ENCODE measurements at regions not wholly inside any gene's neighbourhood (a gene's known extent, or its start where the extent isn't known, plus 50 kb on each side); places are given as distances from the start of the nearest gene placed in this dataset.

GRCh38 chr4:108240366-108240765 is 71.6 kb upstream of the LEF1 start:
- Histone ChIP-seq H3K27me3 (replicated peaks; ENCODE audit: insufficient read depth, low read length) (no peaks in the 10 kb centered on the region), H3K79me2 (ENCODE audit: low read length) (no peaks in the 10 kb centered on the region), H3K4me3 (ENCODE audit: low read length) (no peak overlapping the region), H3K9me2 (replicated peaks; ENCODE audit: insufficient read depth, low read length) (no peaks in the 10 kb centered on the region), H2AFZ (ENCODE audit: low read length) (no peak overlapping the region), H3K27ac (ENCODE audit: low read length) (no peak overlapping the region), H3F3A (ENCODE audit: insufficient read depth, low read length) (no peaks in the 10 kb centered on the region), H4K20me1 (ENCODE audit: insufficient read depth, low read length) (no peaks in the 10 kb centered on the region), H3K4me2 (ENCODE audit: low read depth, low read length) (no peak overlapping the region), H3K9me3 (replicated peaks; ENCODE audit: insufficient read depth, low read length) (no peaks in the 10 kb centered on the region), H3K4me1 (ENCODE audit: low read length) (no peaks in the 10 kb centered on the region), H3K36me3 (replicated peaks; ENCODE audit: insufficient read depth, low read length) (no peaks in the 10 kb centered on the region), H3K9ac (ENCODE audit: low read length) (no peak overlapping the region)
- DNase-seq: no peak
- TF ChIP-seq EZH2phosphoT487 (IDR thresholded peaks at IDR 0.05; ENCODE audit: low read length): no peak
- no peak for TF ChIP-seq CTCF (IDR thresholded peaks at IDR 0.05; ENCODE audit: low read length)
- no peak for TF ChIP-seq EZH2 (optimal IDR thresholded peaks at IDR 0.05; ENCODE audit: low read depth, low read length)

GRCh38 chr4:108237693-108238092 is 69.0 kb upstream of the LEF1 start:
- no peaks in the 10 kb centered on the region for H3F3A ChIP-seq (ENCODE audit: insufficient read depth, low read length)
- H3K4me3 ChIP-seq (ENCODE audit: low read length): no peak overlapping the region
- TF ChIP-seq EZH2 (optimal IDR thresholded peaks at IDR 0.05; ENCODE audit: low read depth, low read length) (no peak), CTCF (IDR thresholded peaks at IDR 0.05; ENCODE audit: low read length) (no peak), EZH2phosphoT487 (IDR thresholded peaks at IDR 0.05; ENCODE audit: low read length) (no peak)
- no peaks in the 10 kb centered on the region for H3K36me3 ChIP-seq (replicated peaks; ENCODE audit: insufficient read depth, low read length)
- H3K9ac ChIP-seq (ENCODE audit: low read length): no peak overlapping the region
- H3K4me1 ChIP-seq (ENCODE audit: low read length): no peaks in the 10 kb centered on the region
- H3K4me2 ChIP-seq (ENCODE audit: low read depth, low read length): no peak overlapping the region
- H3K27ac ChIP-seq (ENCODE audit: low read length): no peak overlapping the region
- no peaks in the 10 kb centered on the region for H4K20me1 ChIP-seq (ENCODE audit: insufficient read depth, low read length)
- no peaks in the 10 kb centered on the region for H3K9me3 ChIP-seq (replicated peaks; ENCODE audit: insufficient read depth, low read length)
- H3K9me2 ChIP-seq (replicated peaks; ENCODE audit: insufficient read depth, low read length): no peaks in the 10 kb centered on the region
- no peaks in the 10 kb centered on the region for H3K79me2 ChIP-seq (ENCODE audit: low read length)
- no peak overlapping the region for H2AFZ ChIP-seq (ENCODE audit: low read length)
- H3K27me3 ChIP-seq (replicated peaks; ENCODE audit: insufficient read depth, low read length): no peaks in the 10 kb centered on the region
- no peak for DNase-seq

- no peak for TF ChIP-seq CTCF (IDR thresholded peaks at IDR 0.05; ENCODE audit: low read length)
- TF ChIP-seq EZH2phosphoT487 (IDR thresholded peaks at IDR 0.05; ENCODE audit: low read length): no peak
- no peak overlapping the region for H2AFZ ChIP-seq (ENCODE audit: low read length)
- H3K79me2 ChIP-seq (ENCODE audit: low read length): no peaks in the 10 kb centered on the region
- H3K27me3 ChIP-seq (replicated peaks; ENCODE audit: insufficient read depth, low read length): no peaks in the 10 kb centered on the region
- H3K9me2 ChIP-seq (replicated peaks; ENCODE audit: insufficient read depth, low read length): no peaks in the 10 kb centered on the region
- H3K36me3 ChIP-seq (replicated peaks; ENCODE audit: insufficient read depth, low read length): no peaks in the 10 kb centered on the region
- H4K20me1 ChIP-seq (ENCODE audit: insufficient read depth, low read length): no peaks in the 10 kb centered on the region
- H3K9me3 ChIP-seq (replicated peaks; ENCODE audit: insufficient read depth, low read length): no peaks in the 10 kb centered on the region
- no peak for DNase-seq
- H3F3A ChIP-seq (ENCODE audit: insufficient read depth, low read length): no peaks in the 10 kb centered on the region
- H3K4me1 ChIP-seq (ENCODE audit: low read length): no peaks in the 10 kb centered on the region
- no peak overlapping the region for H3K9ac ChIP-seq (ENCODE audit: low read length)
- no peak overlapping the region for H3K4me2 ChIP-seq (ENCODE audit: low read depth, low read length)
- H3K4me3 ChIP-seq (ENCODE audit: low read length): no peak overlapping the region
- no peak overlapping the region for H3K27ac ChIP-seq (ENCODE audit: low read length)
Observed at GRCh38 chr4:108236264-108236663, 67.5 kb upstream of the LEF1 start.

Measured in MM.1S (cell line).